ENCODE measurements at regions not wholly inside any gene's neighbourhood (a gene's known extent, or its start where the extent isn't known, plus 50 kb on each side); places are given as distances from the start of the nearest gene placed in this dataset.

- Mint-ChIP-seq H3K9me3 (peaks cover 9% of the 10 kb centered on the region), H3K4me3 (no peak overlapping the region), H3K27ac (no peak overlapping the region), H3K4me1 (no peaks in the 10 kb centered on the region), H3K36me3 (no peaks in the 10 kb centered on the region)
- ATAC-seq (no peak), DNase-seq (ENCODE audit: low spot score in 2 of 2) (no peak)
Measured at GRCh38 chrX:33465137-33465536, 253.8 kb upstream of the DMD start.

- Mint-ChIP-seq H3K4me3 (no peak overlapping the region), H3K36me3 (no peaks in the 10 kb centered on the region), H3K9me3 (peaks cover 20% of the 10 kb centered on the region), H3K4me1 (no peaks in the 10 kb centered on the region), H3K27ac (no peak overlapping the region)
- DNase-seq (ENCODE audit: low spot score in 2 of 2): no peak
- ATAC-seq: no peak
Measured at GRCh38 chrX:33457102-33457501, 245.8 kb upstream of the DMD start.

- Mint-ChIP-seq H3K4me1 (no peaks in the 10 kb centered on the region), H3K27ac (no peak overlapping the region), H3K9me3 (peaks cover 9% of the 10 kb centered on the region), H3K36me3 (no peaks in the 10 kb centered on the region), H3K4me3 (no peak overlapping the region)
- ATAC-seq (no peak), DNase-seq (ENCODE audit: low spot score in 2 of 2) (no peak)
Measured at GRCh38 chrX:33447285-33447684, 235.9 kb upstream of the DMD start.

GRCh38 chrX:33434256-33435092 lies 223.1 kb upstream of the DMD start:
- Mint-ChIP-seq H3K4me1 (no peaks in the 10 kb centered on the region), H3K27ac (no peak overlapping the region), H3K36me3 (no peaks in the 10 kb centered on the region), H3K4me3 (no peak overlapping the region), H3K9me3 (peaks cover 12% of the 10 kb centered on the region)
- ATAC-seq (no peak), DNase-seq (ENCODE audit: low spot score in 2 of 2) (peak in 1 of 2 donors; percentile 50)

GRCh38 chrX:33416273-33416805 lies 205.0 kb upstream of the DMD start:
- no peak for ATAC-seq
- DNase-seq (ENCODE audit: low spot score in 2 of 2): no peak
- Mint-ChIP-seq H3K4me3 (no peak overlapping the region), H3K36me3 (no peaks in the 10 kb centered on the region), H3K27ac (no peak overlapping the region), H3K4me1 (no peaks in the 10 kb centered on the region), H3K9me3 (peaks cover 4% of the 10 kb centered on the region)

GRCh38 chrX:33415459-33415858 lies 204.1 kb upstream of the DMD start:
- Mint-ChIP-seq H3K9me3 (peaks cover 4% of the 10 kb centered on the region), H3K27ac (no peak overlapping the region), H3K4me3 (no peak overlapping the region), H3K36me3 (no peaks in the 10 kb centered on the region), H3K4me1 (no peaks in the 10 kb centered on the region)
- DNase-seq (ENCODE audit: low spot score in 2 of 2) (no peak), ATAC-seq (no peak)

- Mint-ChIP-seq H3K4me3 (no peak overlapping the region), H3K27ac (no peak overlapping the region), H3K4me1 (no peaks in the 10 kb centered on the region), H3K36me3 (no peaks in the 10 kb centered on the region), H3K9me3 (peaks cover 3% of the 10 kb centered on the region)
- ATAC-seq (no peak), DNase-seq (ENCODE audit: low spot score in 2 of 2) (no peak)
Measured at GRCh38 chrX:33385546-33385945, 174.2 kb upstream of the DMD start.

- peaks cover 7% of the 10 kb centered on the region for H3K9me3 Mint-ChIP-seq
- ATAC-seq (no peak), DNase-seq (ENCODE audit: low spot score in 2 of 2) (no peak)
- no peak overlapping the region for H3K27ac Mint-ChIP-seq
- no peaks in the 10 kb centered on the region for H3K4me1 Mint-ChIP-seq
- no peaks in the 10 kb centered on the region for H3K36me3 Mint-ChIP-seq
- H3K4me3 Mint-ChIP-seq: no peak overlapping the region
Measured at GRCh38 chrX:33379839-33380238, 168.5 kb upstream of the DMD start.

- Mint-ChIP-seq H3K27ac (no peak overlapping the region), H3K4me1 (no peaks in the 10 kb centered on the region)
Measured at GRCh38 chrX:33357606-33358005, 146.3 kb upstream of the DMD start.

GRCh38 chrX:33339219-33339618 lies 127.9 kb upstream of the DMD start:
- no peaks in the 10 kb centered on the region for H3K36me3 Mint-ChIP-seq
- DNase-seq (ENCODE audit: low spot score in 2 of 2): no peak

More at GRCh38 chrX:33357606-33358005, 146.3 kb upstream of the DMD start:
- Mint-ChIP-seq H3K4me3 (no peak overlapping the region), H3K9me3 (peaks cover 21% of the 10 kb centered on the region), H3K36me3 (no peaks in the 10 kb centered on the region)
- DNase-seq (ENCODE audit: low spot score in 2 of 2) (no peak), ATAC-seq (no peak)

GRCh38 chrX:33336783-33337182 lies 125.4 kb upstream of the DMD start:
- no peaks in the 10 kb centered on the region for H3K36me3 Mint-ChIP-seq
- no peak overlapping the region for H3K27ac Mint-ChIP-seq
- peaks cover 6% of the 10 kb centered on the region for H3K9me3 Mint-ChIP-seq
- no peak overlapping the region for H3K4me3 Mint-ChIP-seq
- no peaks in the 10 kb centered on the region for H3K4me1 Mint-ChIP-seq
- ATAC-seq: no peak
- DNase-seq (ENCODE audit: low spot score in 2 of 2): no peak

More at GRCh38 chrX:33339219-33339618, 127.9 kb upstream of the DMD start:
- H3K27ac Mint-ChIP-seq: no peak overlapping the region
- no peak overlapping the region for H3K4me3 Mint-ChIP-seq
- H3K9me3 Mint-ChIP-seq: peaks cover 9% of the 10 kb centered on the region
- ATAC-seq: no peak
- H3K4me1 Mint-ChIP-seq: no peaks in the 10 kb centered on the region

- Mint-ChIP-seq H3K27ac (no peak overlapping the region), H3K9me3 (no peaks in the 10 kb centered on the region), H3K4me1 (no peaks in the 10 kb centered on the region), H3K4me3 (no peak overlapping the region), H3K36me3 (no peaks in the 10 kb centered on the region)
- no peak for DNase-seq (ENCODE audit: low spot score in 2 of 2)
- no peak for ATAC-seq
Measured at GRCh38 chrX:33333271-33333670, 121.9 kb upstream of the DMD start.

GRCh38 chrX:33330798-33331197 lies 119.4 kb upstream of the DMD start:
- H3K4me3 Mint-ChIP-seq: no peak overlapping the region
- H3K36me3 Mint-ChIP-seq: no peaks in the 10 kb centered on the region
- no peaks in the 10 kb centered on the region for H3K4me1 Mint-ChIP-seq
- no peak overlapping the region for H3K27ac Mint-ChIP-seq
- DNase-seq (ENCODE audit: low spot score in 2 of 2): no peak
- H3K9me3 Mint-ChIP-seq: no peaks in the 10 kb centered on the region
- no peak for ATAC-seq

- ATAC-seq: no peak
- Mint-ChIP-seq H3K4me3 (no peak overlapping the region), H3K4me1 (no peaks in the 10 kb centered on the region), H3K36me3 (no peaks in the 10 kb centered on the region), H3K9me3 (peaks cover 3% of the 10 kb centered on the region), H3K27ac (no peak overlapping the region)
- no peak for DNase-seq (ENCODE audit: low spot score in 2 of 2)
Measured at GRCh38 chrX:33324099-33324498, 112.8 kb upstream of the DMD start.

- Mint-ChIP-seq H3K9me3 (peaks cover 6% of the 10 kb centered on the region), H3K27ac (no peak overlapping the region), H3K4me1 (no peaks in the 10 kb centered on the region), H3K4me3 (no peak overlapping the region), H3K36me3 (no peaks in the 10 kb centered on the region)
- ATAC-seq: no peak
- no peak for DNase-seq (ENCODE audit: low spot score in 2 of 2)
Measured at GRCh38 chrX:33307911-33308354, 96.6 kb upstream of the DMD start.

- Mint-ChIP-seq H3K9me3 (no peaks in the 10 kb centered on the region), H3K27ac (no peak overlapping the region), H3K36me3 (no peaks in the 10 kb centered on the region), H3K4me3 (no peak overlapping the region), H3K4me1 (no peaks in the 10 kb centered on the region)
- ATAC-seq (no peak), DNase-seq (ENCODE audit: low spot score in 2 of 2) (no peak)
Measured at GRCh38 chrX:33298622-33299021, 87.3 kb upstream of the DMD start.

Data from stimulated activated effector memory CD8-positive, alpha-beta T cell treated with anti-CD3 and anti-CD28 coated beads, Interleukin-12 subunit alpha, Interleukin-12 subunit beta, amount 100 ng/mL, for 72 hours (primary cell).